Ureter (tissue), 1 donor: ENCODE measurements at regions not wholly inside any gene's neighbourhood (a gene's known extent, or its start where the extent isn't known, plus 50 kb on each side); places are given as distances from the start of the nearest gene placed in this dataset.
"Not testable (repeated sequence)": the region's sequence is repeated elsewhere in the genome, so short reads cannot be mapped to it uniquely, and the experiment has no call there.

Experiments
- DNase-seq: peaks from one replicate; pipeline ENCODE4 v3.0.0-alpha.2; 2020; ENCODE audit warnings: low spot score
- donor health status: DM: yes; HTN: yes; CAD: no.

GRCh38 chr12:102728506-102729242 lies 188.4 kb downstream of the PAH start:
- DNase-seq, result no peak

DNA sequence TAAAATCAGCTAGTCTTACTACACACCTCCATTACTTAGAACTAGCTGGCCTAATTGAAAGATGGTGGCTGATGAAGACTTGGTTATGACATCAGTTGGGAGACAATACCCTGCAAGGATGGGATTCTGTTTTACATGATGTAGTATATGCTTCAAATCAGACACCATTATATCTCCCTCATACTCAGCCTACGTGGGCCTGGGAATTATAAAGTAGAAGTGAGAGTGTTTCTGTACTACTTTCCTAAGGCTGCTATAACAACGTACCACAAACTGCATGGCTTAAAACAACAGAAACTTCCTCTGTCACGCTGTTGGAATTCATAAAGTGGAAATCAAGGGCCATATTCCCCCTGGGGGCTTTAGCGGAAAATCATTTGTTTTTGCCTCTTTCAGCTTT lies 190.4 kb downstream of the PAH start:
- DNase-seq, result no peak

- DNase-seq, result no peak
Measured at GRCh38 chr12:102722147-102722546, 194.9 kb downstream of the PAH start.

DNA sequence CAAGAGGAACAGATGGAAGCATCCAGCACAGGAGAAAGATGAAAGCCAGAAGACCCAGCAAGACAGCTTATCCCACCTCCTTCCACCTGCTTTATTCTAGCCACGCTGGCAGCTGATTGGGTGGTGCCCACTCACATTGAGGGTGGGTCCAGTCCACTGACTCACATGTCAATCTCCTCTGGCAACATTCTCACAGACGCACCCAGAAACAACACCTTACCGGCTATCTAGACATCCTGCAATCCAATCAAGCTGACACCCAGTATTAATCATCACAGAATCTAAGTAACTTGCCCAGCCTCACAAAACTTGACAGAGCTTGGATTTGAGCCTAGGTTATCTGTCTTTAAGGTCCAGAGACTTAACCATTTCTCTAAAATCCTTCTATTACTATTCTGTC lies 208.9 kb downstream of the PAH start:
- no peak for DNase-seq

DNA sequence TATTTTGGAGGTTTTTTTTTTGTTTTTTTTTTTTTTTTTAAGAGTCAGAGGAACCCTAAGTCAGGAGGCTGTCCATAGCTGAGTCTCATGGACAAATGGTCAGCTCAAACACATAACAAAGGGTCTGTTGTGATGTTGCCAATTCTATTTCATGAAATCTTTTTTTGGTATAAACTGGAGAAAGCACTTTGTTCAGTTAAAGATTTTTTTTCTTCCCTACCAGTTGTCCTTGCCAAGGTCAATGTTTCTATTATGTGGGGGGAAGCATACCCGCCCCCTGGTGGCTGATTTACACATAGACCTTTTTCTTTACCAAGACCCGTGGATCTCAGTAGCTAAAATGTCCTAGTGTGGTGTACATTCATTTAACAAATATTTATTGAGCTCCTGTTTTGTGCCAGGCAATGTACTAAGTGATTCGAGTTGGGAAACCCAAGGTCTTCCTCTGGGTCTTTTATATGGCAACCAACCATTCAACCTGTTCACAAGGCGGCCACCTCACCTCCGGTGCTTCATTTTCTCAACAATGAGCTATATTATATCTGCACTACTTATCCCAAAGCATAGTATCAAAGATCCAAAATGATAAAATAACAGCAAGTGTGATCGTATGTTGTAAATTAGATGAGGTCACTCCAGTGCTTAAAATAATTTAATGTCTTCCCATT lies 214.5 kb downstream of the PAH start:
- peak; percentile 46 for DNase-seq

DNA sequence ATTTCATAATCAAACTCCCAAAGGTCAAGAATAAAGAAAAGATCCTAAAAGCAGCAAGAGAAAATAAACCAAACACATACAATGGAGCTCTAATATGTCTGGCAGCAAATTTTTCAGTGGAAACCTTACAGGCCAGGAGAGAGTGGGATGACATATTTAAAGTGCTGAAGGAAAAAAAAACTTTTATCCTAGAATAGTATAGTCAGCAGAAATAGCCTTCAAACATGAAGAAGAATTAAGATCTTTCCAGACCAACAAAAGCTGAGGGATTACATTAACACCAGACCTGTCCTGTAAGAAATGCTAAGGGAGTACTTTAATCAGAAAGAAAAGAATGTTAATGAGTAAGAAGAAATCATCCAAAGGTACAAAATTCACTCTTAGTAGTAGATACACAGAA lies 215.7 kb upstream of the IGF1 start:
- no peak for DNase-seq

DNA sequence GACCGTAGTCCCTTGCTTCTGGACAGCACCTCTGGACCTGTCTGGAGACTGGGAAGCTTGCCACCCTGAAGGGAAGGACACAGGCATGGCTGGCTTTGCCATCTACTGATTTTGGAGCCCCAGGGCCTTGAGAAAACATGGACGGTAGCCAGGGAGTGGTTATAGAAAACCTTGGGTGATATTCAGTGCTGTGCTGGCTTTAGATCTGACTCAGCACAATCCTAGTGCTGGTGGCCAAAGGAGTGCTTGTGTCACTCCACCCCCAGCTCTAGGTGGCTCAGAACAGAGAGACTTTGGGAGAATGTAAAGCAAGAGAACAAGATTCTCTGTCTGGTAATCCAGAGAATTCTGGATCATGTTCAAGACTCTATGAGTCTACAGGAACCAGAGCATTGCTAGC lies 214.5 kb upstream of the IGF1 start:
- DNase-seq, result no peak

GRCh38 chr12:102691773-102692555 lies 211.6 kb upstream of the IGF1 start:
- no peak for DNase-seq

DNA sequence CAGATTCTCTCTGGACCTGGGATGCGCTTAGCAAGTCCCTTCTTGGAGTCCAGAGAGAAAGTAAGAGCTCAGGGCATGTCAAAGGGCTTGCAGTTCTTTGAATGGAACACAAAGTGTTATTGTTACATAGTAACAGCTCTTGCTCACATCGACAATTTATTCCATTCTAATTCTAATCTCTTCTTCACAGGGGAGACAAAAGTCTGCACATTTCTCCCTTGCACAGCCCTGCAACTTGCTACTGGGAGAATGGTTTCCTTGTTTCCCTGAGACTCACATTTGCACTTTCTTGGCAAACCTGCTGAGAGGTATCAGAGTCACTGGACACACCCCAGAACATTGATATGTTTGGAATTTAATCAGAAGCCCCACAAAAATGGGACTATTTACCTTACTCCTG lies 209.9 kb upstream of the IGF1 start:
- DNase-seq, result no peak

DNA sequence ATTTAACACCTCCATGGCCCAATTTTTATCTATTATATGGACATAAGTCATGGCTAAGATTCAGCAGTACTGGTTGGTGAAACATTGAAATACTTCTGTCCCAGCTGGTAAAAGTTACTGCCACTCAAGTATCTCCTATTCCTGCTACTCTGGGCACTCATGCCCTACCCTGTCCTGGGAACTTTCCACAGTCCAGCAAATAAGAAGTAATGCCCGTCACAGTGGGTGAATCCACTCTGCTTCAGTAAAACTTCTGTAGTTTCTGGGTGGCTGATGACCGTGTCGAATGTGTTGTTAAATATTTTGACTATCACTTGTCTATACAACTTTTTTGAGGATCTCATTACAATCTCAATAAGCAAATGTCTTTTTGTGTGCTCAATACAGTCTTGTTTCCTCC lies 209.3 kb upstream of the IGF1 start:
- DNase-seq, result no peak

DNA sequence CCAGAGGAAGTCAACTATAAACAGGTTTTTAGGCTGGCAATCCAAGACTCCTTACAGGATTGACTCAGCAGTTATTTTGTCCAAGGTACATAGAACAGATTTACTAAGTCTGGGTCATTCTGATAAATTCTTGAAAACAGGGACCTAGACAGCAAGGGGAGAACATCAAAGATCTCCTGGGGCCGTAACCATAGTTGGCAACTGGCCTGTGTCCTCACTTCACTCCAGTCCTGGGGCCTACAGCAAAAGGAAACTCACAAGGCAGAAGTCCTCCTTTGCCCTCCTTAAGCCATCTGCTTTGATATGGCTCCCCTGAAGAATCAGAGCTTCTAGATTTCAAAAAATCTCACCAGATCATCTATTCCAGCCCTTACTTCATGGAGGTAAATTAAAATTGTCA lies 207.2 kb upstream of the IGF1 start:
- no peak for DNase-seq

DNA sequence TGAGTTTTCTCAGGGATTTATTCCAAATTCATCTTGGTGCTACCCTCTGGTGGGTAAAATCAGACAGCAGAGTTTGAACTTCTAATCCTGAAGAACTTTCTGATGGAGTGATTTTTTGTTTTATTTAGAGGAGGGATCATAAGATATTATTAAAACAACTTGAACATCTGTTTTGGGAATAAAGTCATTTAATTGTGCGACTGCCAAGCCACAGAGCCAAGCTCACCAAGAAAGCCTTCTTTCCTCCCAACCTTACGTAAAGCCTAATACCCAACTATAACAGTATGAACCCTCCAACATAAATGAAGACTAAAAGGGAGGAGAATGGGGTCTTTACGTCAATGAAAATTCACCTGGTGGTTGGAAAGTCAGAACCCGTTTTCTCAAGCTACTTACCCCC lies 205.5 kb upstream of the IGF1 start:
- no peak for DNase-seq

DNA sequence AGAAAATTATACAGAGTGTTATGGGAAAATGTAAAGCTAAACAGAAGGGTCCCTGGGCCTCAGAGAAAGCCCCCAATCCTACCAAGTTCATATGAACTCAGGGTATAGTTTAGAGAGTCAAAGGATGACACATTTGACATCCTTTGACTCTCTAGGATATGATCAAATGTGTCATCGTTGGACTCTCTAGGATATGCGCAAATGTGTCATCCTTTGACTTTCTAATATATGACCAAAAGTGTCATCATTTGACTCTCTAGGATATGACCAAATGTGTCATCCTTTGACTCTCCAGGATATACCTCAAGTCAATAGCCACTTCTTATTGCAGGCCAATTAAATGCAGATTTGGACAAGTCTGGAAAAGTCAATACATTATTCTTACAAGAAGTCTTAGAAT lies 204.8 kb upstream of the IGF1 start:
- DNase-seq, result no peak

DNA sequence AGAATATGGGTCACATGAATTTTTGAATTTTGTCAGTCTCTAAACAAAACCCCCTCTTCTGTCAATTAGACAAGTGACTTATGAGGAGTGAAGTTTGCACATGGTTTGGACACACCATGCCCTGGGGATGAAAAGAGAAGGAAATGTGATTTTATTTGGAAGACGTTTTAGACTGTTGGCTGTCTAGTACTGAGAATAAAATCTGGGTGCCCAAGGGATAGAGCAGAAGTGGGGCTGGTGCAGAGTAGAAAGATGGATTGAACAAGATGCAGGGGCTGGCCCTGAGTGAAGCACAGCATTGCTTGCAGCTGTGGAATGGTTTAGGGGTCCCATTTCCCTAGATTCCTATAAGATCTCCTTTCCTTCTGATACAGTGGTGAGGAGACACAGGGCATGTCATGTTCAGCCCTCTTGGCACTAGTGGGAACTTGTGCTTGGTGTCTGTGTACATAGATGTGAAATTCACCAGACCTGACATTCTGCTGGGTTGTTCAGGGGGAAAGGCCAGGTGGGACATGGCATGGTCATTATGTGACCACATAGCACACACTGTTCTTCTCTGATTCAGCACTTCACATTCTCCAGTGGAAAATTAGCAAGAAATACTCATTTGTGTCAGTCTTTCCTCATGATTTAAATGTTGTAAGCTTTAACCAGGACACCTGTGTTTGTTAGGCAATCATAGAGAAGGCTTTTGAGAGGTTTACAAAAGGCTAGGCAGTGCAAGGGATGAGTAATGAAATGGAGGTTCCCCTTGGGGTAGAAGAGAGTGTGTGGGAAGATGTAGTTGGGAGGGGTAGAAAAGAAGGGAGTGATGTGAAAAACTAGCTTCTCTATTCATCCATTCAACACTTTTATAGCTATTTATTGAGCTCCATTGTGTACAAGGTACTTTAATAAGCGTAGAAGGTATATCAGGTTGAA lies 202.3 kb upstream of the IGF1 start:
- DNase-seq, result no peak

DNA sequence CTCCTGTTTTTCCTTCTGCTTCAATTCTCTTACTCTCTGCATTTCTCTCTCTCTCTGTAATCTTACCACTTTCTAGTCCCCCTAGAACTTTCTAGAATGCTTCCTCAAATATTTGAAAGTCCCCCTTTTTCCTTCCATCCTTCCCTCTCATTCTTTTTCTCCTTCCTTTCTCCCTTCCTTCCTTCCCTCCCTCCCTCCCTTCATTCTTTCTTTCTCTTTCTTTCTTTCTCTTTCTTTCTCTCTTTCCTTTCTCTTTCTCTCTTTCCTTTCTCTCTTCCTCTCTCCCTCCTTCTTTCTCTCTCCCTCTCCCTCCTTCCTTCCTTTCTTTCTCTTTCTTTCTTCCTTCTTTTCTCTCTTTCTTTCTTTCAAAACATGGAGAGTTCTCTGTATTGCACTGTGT lies 201.4 kb upstream of the IGF1 start:
- DNase-seq, result no peak

- no peak for DNase-seq
Measured at GRCh38 chr12:102681309-102681708, 200.9 kb upstream of the IGF1 start.

GRCh38 chr12:102680304-102680703 lies 199.9 kb upstream of the IGF1 start:
- no peak for DNase-seq

- DNase-seq, result no peak
Measured at GRCh38 chr12:102676812-102677211, 196.4 kb upstream of the IGF1 start.

- no peak for DNase-seq
Measured at GRCh38 chr12:102675672-102676071, 195.3 kb upstream of the IGF1 start.

GRCh38 chr12:102673606-102674005 lies 193.2 kb upstream of the IGF1 start:
- no peak for DNase-seq

DNA sequence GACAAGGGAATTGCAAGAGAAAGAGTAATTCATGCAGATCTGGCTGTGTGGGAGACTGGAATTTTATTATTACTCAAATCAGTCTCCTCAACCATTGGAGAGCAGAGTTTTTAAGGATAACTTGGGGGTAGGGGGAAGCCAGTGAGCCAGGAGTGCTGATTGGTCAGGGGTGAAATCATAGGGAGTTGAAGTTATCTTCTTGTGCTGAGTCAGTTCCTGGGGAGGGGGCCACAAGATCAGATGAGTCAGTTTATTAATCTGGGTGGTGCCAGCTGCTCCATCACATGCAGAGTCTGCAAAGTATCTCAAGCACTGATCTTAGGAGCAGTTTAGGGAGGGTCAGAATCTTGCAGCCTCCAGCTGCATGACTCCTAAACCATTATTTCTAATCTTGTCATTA lies 191.8 kb upstream of the IGF1 start:
- DNase-seq, result not testable (repeated sequence)

DNA sequence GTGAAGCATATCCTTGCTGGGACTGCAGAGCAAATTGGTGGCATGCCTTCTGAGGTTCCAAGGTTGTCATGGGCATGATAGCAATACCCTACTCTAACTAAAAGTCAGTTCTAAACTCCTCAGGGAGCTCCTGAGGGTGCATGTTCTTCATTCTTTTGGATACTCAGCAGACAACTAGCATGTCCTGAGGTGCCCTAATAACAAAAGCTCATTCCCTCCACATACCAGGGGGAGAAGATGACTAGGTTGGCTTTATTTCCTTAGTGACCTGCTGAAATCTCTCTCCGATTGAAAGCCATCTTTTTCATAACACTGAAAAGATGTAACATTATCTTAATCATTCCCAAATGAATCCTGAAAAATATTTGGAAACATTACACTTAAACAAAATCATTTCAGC lies 188.7 kb upstream of the IGF1 start:
- no peak for DNase-seq
